Lower leg skin (tissue), 3 donors: ENCODE measurements at regions not wholly inside any gene's neighbourhood (a gene's known extent, or its start where the extent isn't known, plus 50 kb on each side); places are given as distances from the start of the nearest gene placed in this dataset.

ENCODE experiments used
- POLR2A ChIP-seq, 2 donors: fragments of 450-650 bp; IDR thresholded peaks; one replicate each; pipeline ENCODE4 v1.6.1; 2016 to 2017; ENCODE audit warnings: antibody characterized with exemption in 2 of 2, mild to moderate bottlenecking in 1 of 2, moderate library complexity in 1 of 2
- TF ChIP-seq, protein P1 (sequence below), 3 donors: fragments of 450-650 bp; IDR thresholded peaks; one replicate each; pipeline ENCODE4 v1.5.1; 2016; ENCODE audit warnings: antibody characterized with exemption in 3 of 3, mild to moderate bottlenecking in 3 of 3, moderate library complexity in 2 of 3

GRCh38 chr1:38344716-38345115, 298.1 kb upstream of the POU3F1 start:
- TF ChIP-seq, protein P1, sequence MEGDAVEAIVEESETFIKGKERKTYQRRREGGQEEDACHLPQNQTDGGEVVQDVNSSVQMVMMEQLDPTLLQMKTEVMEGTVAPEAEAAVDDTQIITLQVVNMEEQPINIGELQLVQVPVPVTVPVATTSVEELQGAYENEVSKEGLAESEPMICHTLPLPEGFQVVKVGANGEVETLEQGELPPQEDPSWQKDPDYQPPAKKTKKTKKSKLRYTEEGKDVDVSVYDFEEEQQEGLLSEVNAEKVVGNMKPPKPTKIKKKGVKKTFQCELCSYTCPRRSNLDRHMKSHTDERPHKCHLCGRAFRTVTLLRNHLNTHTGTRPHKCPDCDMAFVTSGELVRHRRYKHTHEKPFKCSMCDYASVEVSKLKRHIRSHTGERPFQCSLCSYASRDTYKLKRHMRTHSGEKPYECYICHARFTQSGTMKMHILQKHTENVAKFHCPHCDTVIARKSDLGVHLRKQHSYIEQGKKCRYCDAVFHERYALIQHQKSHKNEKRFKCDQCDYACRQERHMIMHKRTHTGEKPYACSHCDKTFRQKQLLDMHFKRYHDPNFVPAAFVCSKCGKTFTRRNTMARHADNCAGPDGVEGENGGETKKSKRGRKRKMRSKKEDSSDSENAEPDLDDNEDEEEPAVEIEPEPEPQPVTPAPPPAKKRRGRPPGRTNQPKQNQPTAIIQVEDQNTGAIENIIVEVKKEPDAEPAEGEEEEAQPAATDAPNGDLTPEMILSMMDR (IDR thresholded peaks at IDR 0.05) = no peak
- no peak for TF ChIP-seq POLR2A (IDR thresholded peaks at IDR 0.05)
